ENCODE measurements at regions not wholly inside any gene's neighbourhood (a gene's known extent, or its start where the extent isn't known, plus 50 kb on each side); places are given as distances from the start of the nearest gene placed in this dataset.

DNA sequence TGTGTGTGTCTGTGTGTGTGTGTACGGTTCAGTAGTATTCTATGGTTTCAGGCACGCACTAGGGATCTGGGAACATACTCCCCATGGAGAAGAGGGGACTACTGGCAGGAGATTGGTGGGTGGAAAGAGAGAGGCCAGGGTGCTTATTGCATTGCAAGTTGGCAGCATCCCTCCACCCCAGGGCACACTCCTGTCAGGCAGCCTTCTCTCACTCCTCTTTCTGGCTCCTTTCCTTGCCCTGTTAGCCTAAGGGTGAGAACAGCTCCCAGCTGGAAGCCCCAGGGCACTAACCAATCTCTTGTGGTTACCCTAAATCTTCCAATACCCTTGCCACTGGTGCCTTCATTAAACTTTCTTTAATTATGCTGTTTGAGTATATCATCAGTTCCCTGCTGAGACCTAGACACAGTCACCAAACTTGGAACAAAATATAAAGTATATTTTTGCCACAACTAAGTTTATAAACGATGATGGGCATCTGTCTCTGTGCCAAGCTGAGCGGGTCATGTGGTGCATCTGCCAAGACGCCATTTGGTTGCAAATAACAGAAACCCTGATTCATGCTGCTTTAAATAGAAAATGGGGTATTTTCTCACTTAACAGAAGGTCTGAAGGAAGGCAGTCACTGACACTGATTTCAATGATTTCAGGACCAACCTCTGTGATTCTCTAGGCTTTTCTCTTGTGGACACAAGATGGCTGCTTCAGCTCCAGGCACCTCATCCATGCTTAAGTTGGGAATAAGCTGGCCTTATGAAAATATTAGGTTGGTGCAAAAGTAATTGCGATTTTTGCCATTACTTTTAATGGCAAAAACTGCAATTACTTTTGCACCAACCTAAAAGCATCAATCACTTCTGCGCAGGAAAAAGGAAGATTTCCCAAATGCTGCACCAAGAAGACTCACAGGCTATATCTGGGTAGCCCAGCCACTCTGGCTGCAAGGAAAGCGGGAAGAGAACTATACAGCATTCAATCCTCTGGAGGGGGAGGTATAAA lies 476.9 kb upstream of the PROK2 start:
- TF ChIP-seq, protein P1, sequence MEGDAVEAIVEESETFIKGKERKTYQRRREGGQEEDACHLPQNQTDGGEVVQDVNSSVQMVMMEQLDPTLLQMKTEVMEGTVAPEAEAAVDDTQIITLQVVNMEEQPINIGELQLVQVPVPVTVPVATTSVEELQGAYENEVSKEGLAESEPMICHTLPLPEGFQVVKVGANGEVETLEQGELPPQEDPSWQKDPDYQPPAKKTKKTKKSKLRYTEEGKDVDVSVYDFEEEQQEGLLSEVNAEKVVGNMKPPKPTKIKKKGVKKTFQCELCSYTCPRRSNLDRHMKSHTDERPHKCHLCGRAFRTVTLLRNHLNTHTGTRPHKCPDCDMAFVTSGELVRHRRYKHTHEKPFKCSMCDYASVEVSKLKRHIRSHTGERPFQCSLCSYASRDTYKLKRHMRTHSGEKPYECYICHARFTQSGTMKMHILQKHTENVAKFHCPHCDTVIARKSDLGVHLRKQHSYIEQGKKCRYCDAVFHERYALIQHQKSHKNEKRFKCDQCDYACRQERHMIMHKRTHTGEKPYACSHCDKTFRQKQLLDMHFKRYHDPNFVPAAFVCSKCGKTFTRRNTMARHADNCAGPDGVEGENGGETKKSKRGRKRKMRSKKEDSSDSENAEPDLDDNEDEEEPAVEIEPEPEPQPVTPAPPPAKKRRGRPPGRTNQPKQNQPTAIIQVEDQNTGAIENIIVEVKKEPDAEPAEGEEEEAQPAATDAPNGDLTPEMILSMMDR (IDR thresholded peaks at IDR 0.05), result no peak
- no peak for TF ChIP-seq ZFX (IDR thresholded peaks at IDR 0.05; ENCODE audit: borderline replicate concordance)
- H3K27ac ChIP-seq, result no peak overlapping the region

DNA sequence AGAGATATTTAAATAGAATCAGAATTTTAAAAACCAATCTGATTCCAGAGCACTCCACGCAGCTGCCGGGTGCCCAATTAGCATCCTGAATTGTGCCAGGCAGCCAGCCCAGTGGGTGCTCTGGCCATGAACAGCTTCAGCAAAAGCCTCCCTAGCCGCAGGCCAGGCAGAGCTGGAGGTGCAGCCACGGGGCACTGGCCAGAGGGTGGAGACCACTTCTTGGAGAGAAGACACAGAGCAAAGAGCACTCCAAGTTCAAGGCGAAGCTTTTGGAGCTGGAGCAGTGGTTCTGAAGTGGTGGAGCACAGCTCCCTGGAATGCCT lies 475.6 kb upstream of the PROK2 start:
- H3K27ac ChIP-seq, result no peak overlapping the region
- TF ChIP-seq, protein P1 (IDR thresholded peaks at IDR 0.05), result no peak
- TF ChIP-seq ZFX (IDR thresholded peaks at IDR 0.05; ENCODE audit: borderline replicate concordance), result no peak

DNA sequence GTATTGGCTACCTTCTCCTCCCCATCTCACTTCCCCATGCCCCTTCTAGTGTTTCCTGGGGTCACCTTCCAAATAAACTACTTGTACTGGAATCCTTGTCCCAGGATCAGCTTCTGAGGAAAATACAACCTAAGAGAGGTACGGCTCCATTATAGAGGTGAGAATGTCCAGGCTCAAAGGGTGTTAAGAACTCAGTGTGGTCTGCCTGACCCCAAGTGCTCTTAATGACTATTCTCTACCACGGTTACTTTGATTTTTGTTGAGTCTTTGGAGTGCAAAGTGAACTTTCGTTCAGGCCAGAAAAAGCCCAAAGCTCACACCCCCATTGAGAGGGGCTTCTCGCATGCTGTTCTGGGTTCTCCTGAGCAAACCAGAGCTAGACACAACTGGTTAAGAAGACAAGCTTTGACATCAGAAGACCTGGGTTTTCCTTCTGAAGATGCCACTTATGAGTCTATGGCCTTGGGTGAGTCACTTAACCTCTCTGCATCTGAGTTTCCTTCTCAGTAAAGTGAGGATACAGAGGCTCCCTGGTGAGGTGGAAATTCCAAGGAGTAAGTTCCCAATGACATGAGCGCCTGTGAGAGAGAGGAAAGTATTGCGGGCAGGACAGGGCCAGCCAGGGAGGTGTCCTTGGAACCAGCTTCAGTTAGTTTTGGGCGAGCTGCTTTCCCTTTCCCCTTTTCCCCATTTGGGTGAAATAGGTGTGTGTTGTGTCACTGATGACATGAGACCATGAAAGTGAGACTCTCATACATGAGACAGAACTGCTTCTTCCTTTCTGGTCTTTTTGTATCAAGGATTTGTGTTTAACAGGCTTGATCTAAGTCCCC lies 475.0 kb upstream of the PROK2 start:
- TF ChIP-seq ZFX (IDR thresholded peaks at IDR 0.05; ENCODE audit: borderline replicate concordance), result no peak
- TF ChIP-seq, protein P1 (IDR thresholded peaks at IDR 0.05), result no peak
- no peak overlapping the region for H3K27ac ChIP-seq

DNA sequence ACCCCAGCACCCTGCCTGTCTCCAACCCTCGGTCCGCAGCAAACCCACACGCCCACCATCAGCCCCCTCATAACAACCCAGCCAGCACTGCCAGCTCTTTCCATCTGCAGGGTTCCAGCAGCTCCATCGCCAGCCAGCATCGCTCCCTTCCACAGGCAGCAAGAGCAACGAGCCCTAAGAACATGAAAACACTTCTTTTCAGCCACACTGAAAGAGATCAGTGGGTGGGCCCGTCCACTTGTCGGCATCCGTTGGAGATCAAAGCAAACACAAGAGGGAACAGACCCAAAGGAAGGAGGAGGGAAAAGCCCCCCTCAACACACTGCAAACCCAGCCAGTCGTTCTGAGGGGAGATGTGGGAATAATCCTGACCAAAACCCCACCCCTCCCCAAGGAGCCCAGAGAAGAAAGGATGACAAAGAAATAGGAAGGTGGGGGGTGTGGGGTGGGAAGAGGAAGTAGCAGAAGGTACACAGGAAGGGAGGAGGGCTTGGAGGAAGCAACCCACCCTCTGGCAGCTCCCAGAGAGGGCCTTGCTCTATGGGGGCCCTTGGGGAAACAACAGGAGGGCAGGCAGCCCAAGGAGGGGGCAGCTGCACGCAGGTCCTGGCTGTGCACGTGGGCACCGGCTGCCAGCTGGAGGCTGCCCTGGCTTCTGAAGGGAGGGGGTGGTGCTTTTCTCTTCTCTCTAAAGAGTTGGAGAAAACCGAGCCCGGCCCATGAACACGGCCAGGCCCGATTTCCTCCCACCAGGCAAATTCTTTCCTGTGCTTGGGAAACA lies 473.6 kb upstream of the PROK2 start:
- no peak overlapping the region for H3K27ac ChIP-seq
- no peak for TF ChIP-seq ZFX (IDR thresholded peaks at IDR 0.05; ENCODE audit: borderline replicate concordance)
- TF ChIP-seq, protein P1 (IDR thresholded peaks at IDR 0.05), result no peak

DNA sequence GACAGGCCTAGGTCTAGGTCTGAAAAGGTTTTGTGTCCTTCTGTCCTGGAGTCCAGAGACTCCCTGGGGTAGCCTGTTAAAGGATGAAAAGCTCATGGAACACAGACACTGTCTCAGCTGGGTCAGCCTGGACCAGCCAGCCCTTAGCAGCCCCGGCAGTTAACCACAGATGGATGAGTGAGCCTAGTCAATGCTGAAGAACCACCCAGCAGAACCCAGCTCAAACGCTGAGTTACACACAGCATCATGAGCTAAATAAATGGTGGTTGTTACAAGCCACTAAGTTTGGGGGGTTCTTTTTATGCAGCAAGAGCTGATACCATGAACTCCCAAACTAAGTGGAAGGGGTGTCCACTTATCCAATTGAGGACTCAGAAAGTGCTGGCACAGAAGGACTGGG lies 472.8 kb upstream of the PROK2 start:
- no peak overlapping the region for H3K27ac ChIP-seq
- TF ChIP-seq, protein P1 (IDR thresholded peaks at IDR 0.05), result no peak
- no peak for TF ChIP-seq ZFX (IDR thresholded peaks at IDR 0.05; ENCODE audit: borderline replicate concordance)

DNA sequence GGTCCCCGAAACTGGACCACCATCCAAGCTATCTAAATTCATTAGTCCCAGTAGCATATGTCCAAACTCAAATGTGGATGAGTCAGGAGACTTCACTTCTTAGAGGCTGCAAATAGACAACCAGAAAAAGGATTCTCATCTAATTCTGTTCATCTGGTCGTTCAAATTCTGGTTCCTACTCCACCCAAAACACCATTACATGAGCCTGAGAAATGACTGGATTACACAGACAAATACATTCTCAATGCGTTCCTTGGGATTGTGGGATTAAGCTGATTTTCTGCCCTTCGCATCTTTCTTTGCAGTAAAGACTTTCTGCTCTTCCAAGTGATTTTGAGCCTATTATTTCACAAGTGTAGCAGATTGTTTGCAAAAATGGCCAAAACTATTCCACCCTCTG lies 472.3 kb upstream of the PROK2 start:
- TF ChIP-seq, protein P1 (IDR thresholded peaks at IDR 0.05), result no peak
- TF ChIP-seq ZFX (IDR thresholded peaks at IDR 0.05; ENCODE audit: borderline replicate concordance), result no peak
- H3K27ac ChIP-seq, result no peak overlapping the region
